ENCODE measurements at regions not wholly inside any gene's neighbourhood (a gene's known extent, or its start where the extent isn't known, plus 50 kb on each side); places are given as distances from the start of the nearest gene placed in this dataset.
"Not testable (repeated sequence)": the region's sequence is repeated elsewhere in the genome, so short reads cannot be mapped to it uniquely, and the experiment has no call there.

DNA sequence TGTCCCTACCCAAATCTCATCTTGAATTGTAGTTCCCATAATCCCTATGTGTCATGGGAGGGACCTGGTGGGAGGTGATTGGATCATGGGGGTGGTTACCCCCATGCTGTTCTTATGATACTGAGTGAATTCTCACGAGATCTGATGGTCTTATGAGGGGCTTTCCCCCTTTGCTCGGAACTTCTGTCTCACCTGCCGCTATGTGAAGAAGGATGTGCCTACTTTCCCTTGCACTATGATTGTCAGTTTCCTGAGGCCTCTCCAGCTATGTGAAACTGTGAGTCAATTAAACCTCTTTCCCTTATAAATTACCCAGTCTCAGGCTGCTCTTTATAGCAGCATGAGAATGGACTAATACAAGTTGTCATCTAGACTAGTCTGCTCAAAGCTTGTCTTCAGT is 241.3 kb upstream of the ZNF608 start:
- CTCF ChIA-PET, H3K27ac Mint-ChIP-seq: not testable (repeated sequence)
- peaks cover 24% of the 10 kb centered on the region for H3K9me3 Mint-ChIP-seq

GRCh38 chr5:124990723-124991122 is 244.3 kb upstream of the ZNF608 start:
- H3K4me3 Mint-ChIP-seq, result no peak overlapping the region
- CTCF ChIA-PET, result no interaction called here

More for the DNA sequence above, 241.3 kb upstream of the ZNF608 start:
- not testable (repeated sequence) for H3K36me3 Mint-ChIP-seq, H3K4me1 Mint-ChIP-seq, H3K27me3 Mint-ChIP-seq, H3K4me3 Mint-ChIP-seq, DNase-seq

DNA sequence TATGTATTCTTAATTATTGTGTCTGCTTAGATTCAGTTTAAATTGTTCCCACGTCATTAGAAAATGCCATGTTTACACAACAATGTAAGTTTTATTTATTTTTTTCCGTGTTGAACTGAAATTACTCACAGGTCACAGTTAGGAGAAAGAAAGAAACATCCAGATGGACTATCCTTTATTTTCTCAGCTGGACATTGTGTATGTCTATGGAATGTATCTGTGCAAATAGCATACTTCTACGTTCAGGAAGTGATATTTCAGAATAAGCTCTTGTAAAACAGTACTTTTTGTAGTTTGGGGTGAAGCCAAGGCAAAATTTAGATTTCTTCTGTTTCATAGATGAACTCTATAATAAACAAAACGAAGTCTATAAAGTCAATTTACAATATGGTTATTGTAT is 249.0 kb upstream of the ZNF608 start:
- Mint-ChIP-seq H3K9me3 (no peaks in the 10 kb centered on the region), H3K4me3 (no peak overlapping the region), H3K27me3 (no peaks in the 10 kb centered on the region), H3K27ac (no peak overlapping the region), H3K36me3 (no peaks in the 10 kb centered on the region), H3K4me1 (no peaks in the 10 kb centered on the region)
- CTCF ChIA-PET, result no interaction called here
- no peak for DNase-seq

More at GRCh38 chr5:124990723-124991122, 244.3 kb upstream of the ZNF608 start:
- H3K27me3 Mint-ChIP-seq, result no peaks in the 10 kb centered on the region
- no peak overlapping the region for H3K27ac Mint-ChIP-seq
- H3K4me1 Mint-ChIP-seq, result no peaks in the 10 kb centered on the region
- H3K36me3 Mint-ChIP-seq, result no peaks in the 10 kb centered on the region
- H3K9me3 Mint-ChIP-seq, result peaks cover 12% of the 10 kb centered on the region
- DNase-seq, result no peak

DNA sequence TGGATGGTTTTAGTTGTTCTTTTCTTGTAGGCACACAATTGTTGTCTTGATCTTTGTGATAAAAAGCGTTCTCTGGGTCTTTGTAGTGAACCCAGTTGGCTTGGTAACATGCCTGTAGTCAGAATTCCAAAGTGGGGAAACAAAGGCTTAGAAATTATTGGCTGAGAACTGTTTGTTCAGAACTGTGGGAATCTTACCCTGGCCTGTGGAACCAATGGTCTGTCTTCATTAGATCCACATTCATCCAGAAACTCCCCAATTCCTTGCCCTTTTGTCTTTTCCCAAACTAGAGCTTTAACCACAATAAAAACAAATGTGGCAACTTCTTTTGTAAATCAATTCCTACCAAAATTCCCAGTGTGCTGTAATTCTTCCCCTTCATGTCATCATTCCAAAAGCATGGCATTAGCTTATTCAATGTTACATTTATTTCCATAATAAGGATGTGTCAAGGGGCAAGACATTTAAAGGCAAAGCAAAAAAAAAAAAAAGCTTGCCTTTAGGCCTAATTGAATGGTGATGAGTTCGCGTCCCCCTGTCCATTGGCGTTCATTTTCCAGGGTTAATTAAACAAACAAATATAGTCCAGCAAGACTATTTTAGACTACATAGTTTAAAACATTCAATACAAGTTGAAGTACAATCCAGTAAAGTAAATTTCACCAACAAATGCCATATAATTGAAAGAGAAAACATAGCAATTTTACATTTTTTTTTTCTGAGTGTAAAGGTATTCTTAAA is 249.8 kb upstream of the ZNF608 start:
- Mint-ChIP-seq H3K9me3 (no peaks in the 10 kb centered on the region), H3K36me3 (no peaks in the 10 kb centered on the region), H3K4me1 (no peaks in the 10 kb centered on the region), H3K27ac (no peak overlapping the region), H3K27me3 (no peaks in the 10 kb centered on the region), H3K4me3 (no peak overlapping the region)
- CTCF ChIA-PET, result no interaction called here
- DNase-seq, result no peak

DNA sequence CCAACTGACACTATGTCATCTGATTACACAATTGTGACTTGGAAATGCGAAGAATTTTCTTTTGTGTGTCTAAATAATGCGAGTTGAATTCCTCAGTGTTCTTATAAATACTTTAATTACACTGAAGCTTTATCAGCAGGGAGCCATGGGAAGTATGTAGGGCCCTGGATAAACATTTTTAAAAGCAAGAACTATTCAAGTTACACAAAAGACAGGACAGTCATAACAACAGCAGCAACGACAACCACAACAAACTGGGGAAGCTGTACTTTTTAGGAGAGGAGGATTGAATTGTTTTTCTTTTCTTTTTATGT is 250.3 kb upstream of the ZNF608 start:
- CTCF ChIA-PET, result no interaction called here
- DNase-seq, result no peak
- no peaks in the 10 kb centered on the region for H3K4me1 Mint-ChIP-seq
- no peaks in the 10 kb centered on the region for H3K36me3 Mint-ChIP-seq
- no peak overlapping the region for H3K27ac Mint-ChIP-seq
- H3K4me3 Mint-ChIP-seq, result no peak overlapping the region
- no peaks in the 10 kb centered on the region for H3K9me3 Mint-ChIP-seq
- no peaks in the 10 kb centered on the region for H3K27me3 Mint-ChIP-seq

- Mint-ChIP-seq H3K27me3 (no peaks in the 10 kb centered on the region), H3K4me3 (no peak overlapping the region), H3K9me3 (no peaks in the 10 kb centered on the region), H3K4me1 (no peaks in the 10 kb centered on the region), H3K27ac (no peak overlapping the region), H3K36me3 (no peaks in the 10 kb centered on the region)
- CTCF ChIA-PET, result no interaction called here
- DNase-seq, result no peak
Observed at GRCh38 chr5:124997186-124997893, 250.9 kb upstream of the ZNF608 start.

- Mint-ChIP-seq H3K4me1 (no peaks in the 10 kb centered on the region), H3K9me3 (no peaks in the 10 kb centered on the region), H3K36me3 (no peaks in the 10 kb centered on the region), H3K27ac (no peak overlapping the region), H3K27me3 (no peaks in the 10 kb centered on the region), H3K4me3 (no peak overlapping the region)
- DNase-seq, result no peak
- CTCF ChIA-PET, result no interaction called here
Observed at GRCh38 chr5:124998520-124998919, 252.1 kb upstream of the ZNF608 start.

DNA sequence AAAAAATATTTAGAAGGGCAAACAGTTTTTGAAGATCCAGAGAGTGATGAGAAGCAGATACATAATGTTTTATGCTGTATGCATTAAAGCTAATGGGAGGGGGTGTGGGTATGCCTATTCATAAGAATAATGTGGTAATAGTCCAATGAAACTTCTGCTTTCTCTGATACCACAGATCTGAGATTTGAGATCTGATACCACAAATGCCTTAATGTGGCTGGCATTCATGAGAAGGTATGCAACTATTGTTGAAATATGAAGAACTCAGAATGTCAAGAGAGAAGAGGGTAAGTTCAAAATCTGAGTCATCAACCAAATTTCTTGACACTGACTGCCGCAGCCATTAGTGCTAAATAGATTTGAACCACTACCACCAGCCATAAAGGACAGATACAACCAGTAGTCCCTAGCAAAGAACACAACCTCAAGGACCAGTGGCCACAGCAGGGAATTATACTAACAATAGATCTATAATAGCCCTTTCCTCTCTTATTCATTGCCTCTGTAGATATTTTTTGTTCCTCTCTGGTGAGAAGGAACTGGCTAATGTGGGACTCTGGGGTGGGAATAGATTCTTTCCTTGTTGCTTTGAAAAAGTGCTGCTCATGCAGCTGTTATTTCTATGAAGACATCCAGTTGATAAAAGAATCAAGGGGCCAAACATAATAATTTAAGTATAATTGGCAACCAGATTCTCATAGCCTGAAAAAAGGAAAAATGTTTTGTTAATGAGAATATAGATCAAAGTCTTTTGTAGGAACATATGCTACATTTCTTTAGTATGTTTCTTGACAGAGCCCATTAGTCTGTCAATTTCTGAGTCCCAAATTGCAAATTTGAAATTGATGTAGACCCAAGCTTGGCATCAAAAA is 256.5 kb upstream of the ZNF608 start:
- no peak for DNase-seq
- H3K4me1 Mint-ChIP-seq, result no peaks in the 10 kb centered on the region

GRCh38 chr5:125004009-125004408 is 257.6 kb upstream of the ZNF608 start:
- CTCF ChIA-PET, result no interaction called here
- no peak overlapping the region for H3K4me3 Mint-ChIP-seq
- no peaks in the 10 kb centered on the region for H3K36me3 Mint-ChIP-seq
- no peak for DNase-seq
- H3K27ac Mint-ChIP-seq, result no peak overlapping the region
- H3K27me3 Mint-ChIP-seq, result no peaks in the 10 kb centered on the region
- H3K9me3 Mint-ChIP-seq, result no peaks in the 10 kb centered on the region
- H3K4me1 Mint-ChIP-seq, result no peaks in the 10 kb centered on the region

More for the DNA sequence above, 256.5 kb upstream of the ZNF608 start:
- H3K36me3 Mint-ChIP-seq, result no peaks in the 10 kb centered on the region
- CTCF ChIA-PET, result interaction anchor here (0.6 kb wide), 1 partner anchor 153 kb away, joined by 3 read pairs; no protein-coding TSS in a partner anchor
- no peak overlapping the region for H3K4me3 Mint-ChIP-seq
- H3K9me3 Mint-ChIP-seq, result no peaks in the 10 kb centered on the region
- no peaks in the 10 kb centered on the region for H3K27me3 Mint-ChIP-seq
- no peak overlapping the region for H3K27ac Mint-ChIP-seq

DNA sequence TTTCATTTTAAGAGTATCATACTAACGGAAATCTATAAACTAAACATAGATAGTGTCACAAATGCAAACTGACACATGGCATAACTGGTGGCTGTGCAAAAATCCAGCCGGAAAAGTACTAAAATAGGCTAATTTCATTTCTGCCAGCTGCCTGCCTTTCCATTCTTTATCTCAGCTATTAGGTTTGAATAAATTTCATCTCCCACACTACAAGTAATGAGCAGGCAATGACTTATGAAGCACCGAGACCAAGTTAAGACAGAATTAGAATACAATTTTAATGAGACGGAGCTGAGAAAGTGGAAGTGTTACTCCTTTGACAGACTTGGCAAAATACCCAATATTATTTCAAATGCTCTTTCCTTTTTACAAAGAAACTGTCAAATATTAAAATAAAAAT is 258.8 kb upstream of the ZNF608 start:
- no peak overlapping the region for H3K27ac Mint-ChIP-seq
- H3K4me1 Mint-ChIP-seq, result no peaks in the 10 kb centered on the region
- H3K27me3 Mint-ChIP-seq, result no peaks in the 10 kb centered on the region
- H3K9me3 Mint-ChIP-seq, result no peaks in the 10 kb centered on the region
- CTCF ChIA-PET, result no interaction called here
- H3K36me3 Mint-ChIP-seq, result no peaks in the 10 kb centered on the region
- DNase-seq, result no peak
- no peak overlapping the region for H3K4me3 Mint-ChIP-seq

DNA sequence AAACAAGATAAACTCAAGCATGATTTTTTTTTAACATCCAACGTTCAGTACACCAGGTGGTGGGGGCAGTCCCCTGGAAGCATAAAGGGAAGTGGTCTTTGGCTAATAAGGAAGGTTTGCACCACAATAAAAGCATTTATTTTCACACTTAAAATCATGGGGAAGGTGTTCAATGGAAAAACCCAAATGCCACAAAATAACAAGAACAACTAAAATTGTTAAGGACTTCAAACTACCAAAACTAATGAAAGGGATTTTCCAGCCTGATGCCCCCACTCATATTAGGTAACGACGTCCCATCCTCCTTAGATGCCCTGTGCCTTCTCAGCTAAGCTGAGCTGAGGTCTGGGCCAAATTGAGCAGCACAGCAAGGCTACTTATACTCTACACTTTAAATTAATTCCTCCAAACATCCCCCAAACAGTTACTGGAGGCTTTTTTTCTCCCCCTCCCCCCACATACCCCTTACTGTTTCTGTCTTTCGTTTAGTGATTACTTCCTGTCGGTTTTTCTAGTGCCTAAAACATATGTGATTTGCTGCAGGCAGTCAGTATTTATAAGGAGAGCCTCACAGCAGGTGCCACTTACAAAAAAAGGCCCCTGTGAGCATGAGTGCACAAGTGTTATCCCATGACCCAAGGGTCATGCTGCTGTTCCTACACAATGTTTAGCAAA is 259.7 kb upstream of the ZNF608 start:
- H3K27ac Mint-ChIP-seq, result no peak overlapping the region
- no peaks in the 10 kb centered on the region for H3K27me3 Mint-ChIP-seq
- no peak overlapping the region for H3K4me3 Mint-ChIP-seq
- no peak for DNase-seq
- CTCF ChIA-PET, result no interaction called here
- H3K4me1 Mint-ChIP-seq, result no peaks in the 10 kb centered on the region
- H3K9me3 Mint-ChIP-seq, result no peaks in the 10 kb centered on the region
- H3K36me3 Mint-ChIP-seq, result no peaks in the 10 kb centered on the region

GRCh38 chr5:125010356-125010755 is 263.9 kb upstream of the ZNF608 start:
- CTCF ChIA-PET, result no interaction called here
- Mint-ChIP-seq H3K27me3 (no peaks in the 10 kb centered on the region), H3K9me3 (no peaks in the 10 kb centered on the region), H3K4me3 (no peak overlapping the region), H3K4me1 (no peaks in the 10 kb centered on the region), H3K36me3 (no peaks in the 10 kb centered on the region), H3K27ac (no peak overlapping the region)
- no peak for DNase-seq

DNA sequence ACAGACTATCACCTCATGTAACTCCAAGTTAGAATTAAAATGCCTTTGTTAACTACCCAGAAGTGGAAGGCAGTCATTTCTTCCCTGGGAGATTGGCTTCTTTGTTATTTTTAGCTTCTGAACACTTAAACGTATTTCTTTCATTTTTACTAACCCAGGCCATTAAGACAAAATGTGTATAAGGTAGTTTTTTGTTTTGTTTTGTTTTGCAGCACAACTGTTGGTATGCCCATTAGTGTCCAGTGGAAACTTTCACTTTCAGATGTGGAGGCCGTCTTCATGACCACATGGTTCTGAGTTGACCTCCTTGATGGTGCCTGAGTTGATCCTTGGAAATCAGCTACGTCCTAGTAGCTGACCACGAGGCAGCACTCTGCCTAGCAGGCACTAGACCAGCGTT is 264.6 kb upstream of the ZNF608 start:
- Mint-ChIP-seq H3K27me3 (no peaks in the 10 kb centered on the region), H3K4me1 (no peaks in the 10 kb centered on the region)
- CTCF ChIA-PET, result interaction anchor here (0.6 kb wide), 1 partner anchor 254 kb away, joined by 6 read pairs; no protein-coding TSS in a partner anchor

GRCh38 chr5:125011419-125011818 is 265.0 kb upstream of the ZNF608 start:
- no peak for DNase-seq
- Mint-ChIP-seq H3K27me3 (no peaks in the 10 kb centered on the region), H3K4me3 (no peak overlapping the region), H3K27ac (no peak overlapping the region), H3K4me1 (no peaks in the 10 kb centered on the region), H3K9me3 (no peaks in the 10 kb centered on the region), H3K36me3 (no peaks in the 10 kb centered on the region)
- CTCF ChIA-PET, result interaction anchor here (0.6 kb wide), 1 partner anchor 255 kb away, joined by 6 read pairs; no protein-coding TSS in a partner anchor

More for the DNA sequence above, 264.6 kb upstream of the ZNF608 start:
- Mint-ChIP-seq H3K36me3 (no peaks in the 10 kb centered on the region), H3K9me3 (no peaks in the 10 kb centered on the region), H3K27ac (no peak overlapping the region), H3K4me3 (no peak overlapping the region)
- no peak for DNase-seq
